ENCODE measurements at regions not wholly inside any gene's neighbourhood (a gene's known extent, or its start where the extent isn't known, plus 50 kb on each side); places are given as distances from the start of the nearest gene placed in this dataset.

DNA sequence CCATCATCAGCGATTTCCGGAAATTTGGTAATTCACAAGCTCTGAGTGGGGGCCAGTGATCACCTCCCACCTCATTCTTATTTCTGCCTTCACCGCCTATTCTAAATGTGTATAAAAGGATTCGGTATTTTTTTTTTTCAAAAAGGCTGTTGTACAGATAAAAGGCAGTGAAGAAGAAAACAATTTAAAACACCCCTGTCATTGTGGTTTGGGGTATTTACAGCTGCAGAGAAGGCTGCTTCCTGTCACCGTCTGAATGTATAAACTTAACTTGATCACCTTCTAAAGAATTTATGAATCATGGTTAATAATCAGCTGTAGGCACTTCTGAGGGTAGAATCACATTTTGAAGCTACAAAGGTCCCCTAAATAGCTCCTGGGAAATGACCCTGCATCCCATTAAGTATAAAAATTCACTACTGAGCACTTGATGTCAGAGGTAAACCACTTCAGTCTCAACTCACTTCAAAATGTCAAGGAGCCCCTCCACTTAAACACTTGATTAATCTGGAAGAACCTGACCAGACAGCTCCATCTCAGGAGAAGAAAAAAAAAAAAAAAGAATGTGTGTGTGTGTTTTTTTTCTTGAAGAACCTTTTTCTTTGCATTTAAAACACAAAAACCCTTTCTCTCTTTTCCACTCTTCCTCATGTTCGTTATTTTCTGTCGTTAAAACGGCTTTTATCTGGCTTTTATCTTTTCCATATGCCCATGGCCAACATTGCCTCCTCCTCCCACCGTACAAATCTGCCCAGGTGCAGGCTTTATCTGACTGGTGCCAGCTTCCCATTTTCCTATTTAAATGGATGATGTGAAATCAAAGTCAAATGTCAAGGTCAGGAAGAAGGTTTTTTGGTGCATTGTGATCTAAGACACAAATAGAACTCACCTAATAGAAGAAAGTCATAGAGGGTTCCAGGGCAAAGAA is 291.2 kb downstream of the IRX1 start:
- in situ Hi-C loops (cut with HindIII; ENCODE audit: low pct_ligation_motif_present, low sequenced_read_pairs): no loop called here
- no peak for DNase-seq
- TF ChIP-seq, protein P1, sequence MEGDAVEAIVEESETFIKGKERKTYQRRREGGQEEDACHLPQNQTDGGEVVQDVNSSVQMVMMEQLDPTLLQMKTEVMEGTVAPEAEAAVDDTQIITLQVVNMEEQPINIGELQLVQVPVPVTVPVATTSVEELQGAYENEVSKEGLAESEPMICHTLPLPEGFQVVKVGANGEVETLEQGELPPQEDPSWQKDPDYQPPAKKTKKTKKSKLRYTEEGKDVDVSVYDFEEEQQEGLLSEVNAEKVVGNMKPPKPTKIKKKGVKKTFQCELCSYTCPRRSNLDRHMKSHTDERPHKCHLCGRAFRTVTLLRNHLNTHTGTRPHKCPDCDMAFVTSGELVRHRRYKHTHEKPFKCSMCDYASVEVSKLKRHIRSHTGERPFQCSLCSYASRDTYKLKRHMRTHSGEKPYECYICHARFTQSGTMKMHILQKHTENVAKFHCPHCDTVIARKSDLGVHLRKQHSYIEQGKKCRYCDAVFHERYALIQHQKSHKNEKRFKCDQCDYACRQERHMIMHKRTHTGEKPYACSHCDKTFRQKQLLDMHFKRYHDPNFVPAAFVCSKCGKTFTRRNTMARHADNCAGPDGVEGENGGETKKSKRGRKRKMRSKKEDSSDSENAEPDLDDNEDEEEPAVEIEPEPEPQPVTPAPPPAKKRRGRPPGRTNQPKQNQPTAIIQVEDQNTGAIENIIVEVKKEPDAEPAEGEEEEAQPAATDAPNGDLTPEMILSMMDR (IDR thresholded peaks at IDR 0.05; ENCODE audit: low read depth, low read length, missing control alignments): no peak
- Histone ChIP-seq H3K4me3 (ENCODE audit: low read depth, low read length) (no peak overlapping the region), H3K27ac (no peak overlapping the region), H3K36me3 (replicated peaks) (no peaks in the 10 kb centered on the region), H3K27me3 (replicated peaks) (no peaks in the 10 kb centered on the region)

DNA sequence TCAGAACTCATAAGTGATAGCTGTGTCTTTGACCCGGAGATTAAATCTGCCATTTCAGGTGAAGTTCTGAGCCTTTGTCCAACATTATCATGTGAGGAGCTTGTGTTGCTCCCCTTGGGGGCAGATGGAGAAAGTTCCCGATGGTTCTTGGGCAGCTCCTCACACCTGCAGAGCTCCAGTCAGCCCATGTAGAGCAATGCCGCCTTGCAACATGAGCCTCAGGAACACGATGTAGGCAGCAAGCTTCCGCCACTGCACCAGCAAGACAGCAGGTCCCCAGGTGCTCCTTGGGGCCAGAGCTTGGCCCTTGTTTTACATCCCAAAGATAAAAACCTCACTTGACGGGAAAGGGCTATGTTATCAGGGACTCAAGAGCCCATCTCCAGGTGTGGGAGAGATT is 292.7 kb downstream of the IRX1 start:
- no peaks in the 10 kb centered on the region for H3K27me3 ChIP-seq (replicated peaks)
- TF ChIP-seq, protein P1 (IDR thresholded peaks at IDR 0.05; ENCODE audit: low read depth, low read length, missing control alignments): no peak
- H3K27ac ChIP-seq: no peak overlapping the region
- in situ Hi-C loops (cut with HindIII; ENCODE audit: low pct_ligation_motif_present, low sequenced_read_pairs): no loop called here
- no peaks in the 10 kb centered on the region for H3K36me3 ChIP-seq (replicated peaks)
- DNase-seq: no peak
- no peak overlapping the region for H3K4me3 ChIP-seq (ENCODE audit: low read depth, low read length)

DNA sequence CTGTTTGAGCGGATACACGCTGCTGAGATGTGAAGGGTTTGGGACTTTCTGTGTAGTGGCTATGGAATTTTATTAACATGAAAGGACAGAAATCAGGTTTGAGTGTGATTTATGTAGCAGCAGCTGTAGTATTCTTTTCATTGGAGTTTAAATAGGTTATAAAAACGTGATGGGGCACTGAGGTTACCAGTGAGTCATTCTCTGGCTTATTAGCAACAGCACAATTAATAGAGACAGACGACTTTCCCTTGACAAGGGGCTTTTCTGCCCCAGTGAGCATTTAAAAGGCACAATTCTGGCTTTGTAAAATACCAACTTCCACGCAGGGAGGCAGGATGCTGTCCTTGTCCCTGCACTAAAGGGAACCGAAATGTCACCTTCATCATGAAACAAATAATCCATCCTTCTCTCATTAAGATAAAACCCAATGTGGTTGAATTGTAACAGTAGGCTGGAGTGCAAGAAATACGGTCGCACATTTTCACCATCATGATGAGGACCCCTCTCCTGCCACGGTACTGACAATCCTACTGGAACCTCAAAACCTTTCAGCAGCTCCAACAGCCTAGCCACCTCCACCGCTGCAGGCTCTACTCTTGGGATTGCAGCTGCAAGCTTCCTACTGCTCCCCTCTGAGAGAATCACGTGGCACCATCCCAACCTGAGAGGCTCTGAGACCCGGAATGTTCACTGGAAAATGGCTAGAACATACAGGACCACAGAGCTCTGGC is 293.9 kb downstream of the IRX1 start:
- in situ Hi-C loops (cut with HindIII; ENCODE audit: low pct_ligation_motif_present, low sequenced_read_pairs): no loop called here
- TF ChIP-seq, protein P1 (IDR thresholded peaks at IDR 0.05; ENCODE audit: low read depth, low read length, missing control alignments): no peak

DNA sequence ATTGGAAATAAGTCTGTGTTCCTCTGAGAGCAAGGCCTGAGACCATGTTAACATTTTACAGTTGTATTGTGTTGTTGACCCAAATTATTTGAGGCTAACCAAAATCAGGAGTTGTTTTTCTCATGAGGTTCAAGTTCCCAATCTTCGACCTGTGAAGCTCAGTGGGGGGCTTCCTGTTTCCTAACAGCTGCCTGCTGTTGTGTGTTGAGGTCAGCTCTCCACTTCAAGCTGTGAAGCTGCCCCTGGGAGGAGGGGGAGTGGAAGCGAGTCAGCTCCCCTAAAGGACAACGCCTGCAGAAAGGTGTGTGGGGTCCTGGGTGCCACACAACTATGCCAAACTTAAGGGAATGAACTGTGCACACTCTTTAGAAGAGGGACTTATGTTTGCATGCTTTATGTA is 295.5 kb downstream of the IRX1 start:
- DNase-seq: no peak
- in situ Hi-C loops (cut with HindIII; ENCODE audit: low pct_ligation_motif_present, low sequenced_read_pairs): no loop called here
- Histone ChIP-seq H3K27me3 (replicated peaks) (no peaks in the 10 kb centered on the region), H3K27ac (no peak overlapping the region), H3K36me3 (replicated peaks) (no peaks in the 10 kb centered on the region), H3K4me3 (ENCODE audit: low read depth, low read length) (no peak overlapping the region)
- TF ChIP-seq, protein P1 (IDR thresholded peaks at IDR 0.05; ENCODE audit: low read depth, low read length, missing control alignments): no peak

More for the DNA sequence above, 293.9 kb downstream of the IRX1 start:
- no peak overlapping the region for H3K27ac ChIP-seq
- H3K36me3 ChIP-seq (replicated peaks): no peaks in the 10 kb centered on the region
- no peaks in the 10 kb centered on the region for H3K27me3 ChIP-seq (replicated peaks)
- no peak for DNase-seq
- H3K4me3 ChIP-seq (ENCODE audit: low read depth, low read length): no peak overlapping the region

DNA sequence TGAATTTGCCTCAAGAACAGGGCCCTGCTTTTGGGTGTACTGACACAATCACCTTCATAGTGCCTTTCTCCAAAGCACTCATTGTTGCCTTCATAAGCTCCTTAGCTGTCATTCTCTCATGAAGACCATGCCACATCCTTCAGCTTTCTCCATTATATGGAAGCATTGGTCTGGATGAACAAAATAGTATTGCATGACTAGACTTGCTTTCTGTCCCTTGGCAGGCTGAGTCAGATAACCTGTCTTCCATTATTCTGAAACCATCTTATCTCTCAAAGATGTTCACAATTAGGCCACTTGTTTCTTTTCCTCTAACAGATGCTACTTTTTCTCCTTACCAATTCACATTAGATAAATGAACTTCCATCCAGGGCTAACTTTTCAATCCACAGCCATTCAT is 297.9 kb downstream of the IRX1 start:
- in situ Hi-C loops (cut with HindIII; ENCODE audit: low pct_ligation_motif_present, low sequenced_read_pairs): no loop called here
- H3K27ac ChIP-seq: no peak overlapping the region
- H3K36me3 ChIP-seq (replicated peaks): no peaks in the 10 kb centered on the region
- H3K27me3 ChIP-seq (replicated peaks): no peaks in the 10 kb centered on the region
- H3K4me3 ChIP-seq (ENCODE audit: low read depth, low read length): no peak overlapping the region
- no peak for DNase-seq
- TF ChIP-seq, protein P1 (IDR thresholded peaks at IDR 0.05; ENCODE audit: low read depth, low read length, missing control alignments): no peak
